ENCODE measurements at regions not wholly inside any gene's neighbourhood (a gene's known extent, or its start where the extent isn't known, plus 50 kb on each side); places are given as distances from the start of the nearest gene placed in this dataset.
"Not testable (repeated sequence)": the region's sequence is repeated elsewhere in the genome, so short reads cannot be mapped to it uniquely, and the experiment has no call there.

DNA sequence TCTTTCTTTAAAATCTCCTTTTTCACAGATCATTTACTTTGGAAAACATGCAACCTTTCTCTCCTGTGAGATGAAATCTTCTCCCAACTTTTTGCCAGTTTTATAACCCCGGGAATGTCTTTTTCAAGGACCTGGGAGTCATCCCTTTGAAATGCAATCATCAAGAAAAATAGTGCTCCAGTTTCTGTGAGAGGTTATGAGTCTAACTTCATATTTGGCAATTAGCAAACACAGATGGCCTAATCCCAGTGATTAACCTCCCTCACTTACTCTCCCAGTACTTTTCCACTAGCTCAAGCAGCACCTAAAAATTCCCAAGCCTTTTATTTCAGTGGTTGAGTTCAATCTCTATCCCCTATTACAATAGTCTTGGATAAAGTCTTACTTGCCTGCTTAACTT is 185.8 kb upstream of the TMEM106B start:
- ChIA-PET CTCF (no interaction called here), POLR2A (no interaction called here)
- H3K4me3 ChIP-seq (ENCODE audit: low read depth, low read length) = no peak overlapping the region
- TF ChIP-seq, protein P1, sequence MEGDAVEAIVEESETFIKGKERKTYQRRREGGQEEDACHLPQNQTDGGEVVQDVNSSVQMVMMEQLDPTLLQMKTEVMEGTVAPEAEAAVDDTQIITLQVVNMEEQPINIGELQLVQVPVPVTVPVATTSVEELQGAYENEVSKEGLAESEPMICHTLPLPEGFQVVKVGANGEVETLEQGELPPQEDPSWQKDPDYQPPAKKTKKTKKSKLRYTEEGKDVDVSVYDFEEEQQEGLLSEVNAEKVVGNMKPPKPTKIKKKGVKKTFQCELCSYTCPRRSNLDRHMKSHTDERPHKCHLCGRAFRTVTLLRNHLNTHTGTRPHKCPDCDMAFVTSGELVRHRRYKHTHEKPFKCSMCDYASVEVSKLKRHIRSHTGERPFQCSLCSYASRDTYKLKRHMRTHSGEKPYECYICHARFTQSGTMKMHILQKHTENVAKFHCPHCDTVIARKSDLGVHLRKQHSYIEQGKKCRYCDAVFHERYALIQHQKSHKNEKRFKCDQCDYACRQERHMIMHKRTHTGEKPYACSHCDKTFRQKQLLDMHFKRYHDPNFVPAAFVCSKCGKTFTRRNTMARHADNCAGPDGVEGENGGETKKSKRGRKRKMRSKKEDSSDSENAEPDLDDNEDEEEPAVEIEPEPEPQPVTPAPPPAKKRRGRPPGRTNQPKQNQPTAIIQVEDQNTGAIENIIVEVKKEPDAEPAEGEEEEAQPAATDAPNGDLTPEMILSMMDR (IDR thresholded peaks at IDR 0.05; ENCODE audit: insufficient read depth, low read length, missing control alignments) = no peak
- no peak for DNase-seq (ENCODE audit: low read depth, low spot score)

DNA sequence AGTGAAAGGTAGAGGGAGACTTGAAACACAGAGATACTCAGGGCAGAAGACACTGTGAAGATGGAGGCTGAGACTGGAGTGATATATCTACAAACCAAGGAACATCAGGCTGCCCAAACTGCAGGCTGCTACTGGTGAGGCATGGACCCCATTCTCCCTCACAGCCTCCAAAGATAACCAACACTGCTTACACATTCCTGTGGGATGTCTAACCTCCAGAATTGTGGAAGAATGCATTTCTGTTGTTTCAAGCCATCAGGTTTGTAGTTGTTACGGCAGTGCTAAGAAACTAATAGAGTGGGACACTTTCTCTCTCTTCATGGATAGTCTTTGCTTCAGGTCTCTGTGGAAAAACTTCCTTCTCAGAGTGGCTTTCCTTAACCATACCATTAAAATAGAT is 182.6 kb upstream of the TMEM106B start:
- H3K4me3 ChIP-seq (ENCODE audit: low read depth, low read length) = no peak overlapping the region
- POLR2A ChIA-PET = no interaction called here
- TF ChIP-seq, protein P1 (IDR thresholded peaks at IDR 0.05; ENCODE audit: insufficient read depth, low read length, missing control alignments) = no peak
- CTCF ChIA-PET = no interaction called here
- DNase-seq (ENCODE audit: low read depth, low spot score) = no peak

DNA sequence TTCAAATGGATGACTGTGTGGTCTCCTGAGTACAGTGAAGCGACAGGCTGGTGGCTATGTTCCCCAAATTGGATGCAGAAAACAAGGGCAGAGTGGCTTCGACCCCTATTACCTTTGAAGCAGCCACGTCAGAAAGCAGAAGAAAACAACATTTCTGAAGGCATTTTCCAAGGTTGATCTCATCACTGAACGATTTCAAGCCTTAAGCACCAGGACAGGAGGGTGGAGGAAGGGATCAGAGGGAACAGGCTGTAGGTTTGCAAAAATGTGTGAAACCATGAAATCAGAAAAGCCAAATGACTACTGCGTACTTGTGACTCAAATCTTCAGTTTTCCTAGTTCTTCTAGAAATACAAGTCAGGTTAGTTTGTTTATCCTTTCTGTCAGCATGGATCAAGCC is 181.0 kb upstream of the TMEM106B start:
- no peak for DNase-seq (ENCODE audit: low read depth, low spot score)
- TF ChIP-seq, protein P1 (IDR thresholded peaks at IDR 0.05; ENCODE audit: insufficient read depth, low read length, missing control alignments) = no peak
- H3K4me3 ChIP-seq (ENCODE audit: low read depth, low read length) = no peak overlapping the region
- ChIA-PET POLR2A (no interaction called here), CTCF (no interaction called here)

DNA sequence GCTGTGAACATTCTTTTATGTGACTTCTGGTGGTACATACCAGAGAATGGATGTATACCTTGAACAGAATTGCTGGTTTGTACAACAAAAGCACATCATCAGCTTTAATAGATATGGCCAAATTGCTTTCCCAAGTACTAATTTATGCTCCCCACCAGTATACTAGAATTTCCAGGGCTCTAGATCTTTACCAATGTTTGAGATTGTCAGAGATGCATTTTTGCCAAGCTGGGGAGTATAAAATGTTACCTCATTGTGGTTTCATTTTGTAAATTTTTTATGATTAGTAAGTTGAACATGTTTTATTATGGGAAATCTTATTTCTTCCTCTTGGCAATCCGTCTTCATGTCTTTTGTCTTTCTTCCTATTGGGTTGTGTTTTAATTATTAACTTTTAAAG is 179.9 kb upstream of the TMEM106B start:
- CTCF ChIA-PET = no interaction called here
- DNase-seq (ENCODE audit: low read depth, low spot score) = no peak
- POLR2A ChIA-PET = no interaction called here
- H3K4me3 ChIP-seq (ENCODE audit: low read depth, low read length) = no peak overlapping the region
- TF ChIP-seq, protein P1 (IDR thresholded peaks at IDR 0.05; ENCODE audit: insufficient read depth, low read length, missing control alignments) = no peak

DNA sequence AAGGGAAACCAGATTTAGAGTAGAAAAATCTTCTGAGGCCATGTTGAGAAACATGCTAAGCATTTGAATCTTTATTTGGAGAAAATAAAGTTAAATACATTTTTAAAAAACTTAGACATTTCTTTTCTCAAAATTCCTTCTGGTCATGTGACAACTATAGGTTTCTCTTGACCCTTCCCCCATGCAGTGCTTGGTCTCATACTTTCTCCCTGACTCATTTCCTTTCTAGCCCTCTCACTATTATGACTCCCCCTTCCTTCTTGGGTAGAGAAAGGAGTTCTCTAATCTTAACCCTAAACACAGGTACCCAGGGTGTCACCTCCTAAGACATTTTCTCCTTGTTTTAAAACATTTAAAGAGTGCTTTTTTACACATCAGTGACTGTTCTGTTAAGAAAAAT is 179.5 kb upstream of the TMEM106B start:
- ChIA-PET POLR2A (no interaction called here), CTCF (no interaction called here)
- TF ChIP-seq, protein P1 (IDR thresholded peaks at IDR 0.05; ENCODE audit: insufficient read depth, low read length, missing control alignments) = no peak
- H3K4me3 ChIP-seq (ENCODE audit: low read depth, low read length) = no peak overlapping the region
- no peak for DNase-seq (ENCODE audit: low read depth, low spot score)

DNA sequence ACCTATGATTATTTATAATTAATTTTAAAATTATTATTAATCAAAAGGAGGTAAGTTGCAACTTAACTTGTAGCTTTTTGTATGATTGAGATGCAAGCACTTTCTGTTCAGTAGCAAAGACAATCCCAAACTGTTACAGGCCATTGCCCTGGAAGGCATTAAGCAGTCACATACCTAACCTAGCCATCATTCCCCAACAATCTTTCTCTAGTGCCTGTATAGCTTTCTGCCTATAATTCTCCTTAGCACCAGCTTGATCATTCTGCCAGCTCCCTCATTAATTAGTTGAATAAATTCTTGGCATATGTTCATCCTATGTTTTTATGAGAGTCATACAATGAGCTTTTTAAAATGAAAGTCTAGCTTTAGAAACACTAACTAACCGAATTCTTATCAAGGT is 178.9 kb upstream of the TMEM106B start:
- no peak for DNase-seq (ENCODE audit: low read depth, low spot score)
- H3K4me3 ChIP-seq (ENCODE audit: low read depth, low read length) = no peak overlapping the region
- TF ChIP-seq, protein P1 (IDR thresholded peaks at IDR 0.05; ENCODE audit: insufficient read depth, low read length, missing control alignments) = no peak
- ChIA-PET CTCF (no interaction called here), POLR2A (no interaction called here)

DNA sequence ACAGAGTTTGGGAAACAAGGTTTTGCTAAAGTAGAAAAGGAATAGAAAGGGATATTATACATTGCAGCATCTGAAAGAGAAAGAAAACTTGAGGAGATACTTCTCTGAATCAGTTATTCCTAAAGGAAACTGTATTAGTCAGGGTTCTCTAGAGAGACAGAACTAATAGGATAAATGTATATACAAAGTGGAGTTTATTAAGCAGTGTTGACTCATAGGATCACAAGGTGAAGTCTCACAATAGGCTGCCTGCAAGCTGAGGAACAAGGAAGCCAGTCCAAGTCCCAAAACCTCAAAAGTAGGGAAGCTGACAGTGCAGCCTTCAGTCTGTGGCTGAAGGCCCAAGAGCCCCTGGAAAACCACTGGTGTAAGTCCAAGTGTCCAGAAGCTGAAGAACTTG is 167.6 kb upstream of the TMEM106B start:
- POLR2A ChIA-PET; H3K4me3 ChIP-seq (ENCODE audit: low read depth, low read length); DNase-seq (ENCODE audit: low read depth, low spot score); CTCF ChIA-PET: not testable (repeated sequence)

Measured in AG04449 (cell line).